NOMO-1 (cell line): ENCODE measurements at regions not wholly inside any gene's neighbourhood (a gene's known extent, or its start where the extent isn't known, plus 50 kb on each side); places are given as distances from the start of the nearest gene placed in this dataset.

Source experiments
- DNase-seq, 2 experiments: peaks; one replicate each; lab custom pipeline; 2025; ENCODE audit not compliant: unreplicated experiment in 2 of 2; lab: John Stamatoyannopoulos, UW

GRCh38 chr14:71713016-71713415, 219.2 kb upstream of the RGS6 start:
- no peak for DNase-seq

GRCh38 chr14:71713451-71713850, 218.8 kb upstream of the RGS6 start:
- no peak for DNase-seq

GRCh38 chr14:71714225-71714624, 218.0 kb upstream of the RGS6 start:
- no peak for DNase-seq

- no peak for DNase-seq
These were observed 216.0 kb upstream of the RGS6 start for GRCh38 chr14:71716041-71716772.

- peak in 1 of 2 experiments; percentile 37 for DNase-seq
These were observed 211.1 kb upstream of the RGS6 start for GRCh38 chr14:71720978-71721624.

GRCh38 chr14:71721791-71722190, 210.4 kb upstream of the RGS6 start:
- DNase-seq: no peak

GRCh38 chr14:71722885-71723284, 209.3 kb upstream of the RGS6 start:
- no peak for DNase-seq

GRCh38 chr14:71725922-71726579, 206.2 kb upstream of the RGS6 start:
- peak; percentile 53 to 76 for DNase-seq

GRCh38 chr14:71726580-71727021, 205.6 kb upstream of the RGS6 start:
- no peak for DNase-seq

GRCh38 chr14:71728386-71728785, 203.8 kb upstream of the RGS6 start:
- no peak for DNase-seq

GRCh38 chr14:71729596-71729995, 202.6 kb upstream of the RGS6 start:
- no peak for DNase-seq

GRCh38 chr14:71730471-71730870, 201.8 kb upstream of the RGS6 start:
- DNase-seq: no peak

GRCh38 chr14:71731096-71731495, 201.1 kb upstream of the RGS6 start:
- DNase-seq: no peak

GRCh38 chr14:71733210-71733883, 198.9 kb upstream of the RGS6 start:
- no peak for DNase-seq

GRCh38 chr14:71734076-71734475, 198.2 kb upstream of the RGS6 start:
- DNase-seq: no peak

GRCh38 chr14:71734885-71735284, 197.3 kb upstream of the RGS6 start:
- DNase-seq: no peak

GRCh38 chr14:71737760-71738159, 194.5 kb upstream of the RGS6 start:
- DNase-seq: no peak

- DNase-seq: no peak
These were observed 192.8 kb upstream of the RGS6 start for GRCh38 chr14:71739273-71739990.

- DNase-seq: no peak
These were observed 191.0 kb upstream of the RGS6 start for GRCh38 chr14:71741241-71741640.

- no peak for DNase-seq
These were observed 189.7 kb upstream of the RGS6 start for GRCh38 chr14:71742485-71742884.

- DNase-seq: no peak
These were observed 187.2 kb upstream of the RGS6 start for GRCh38 chr14:71745072-71745471.
